ENCODE measurements at regions not wholly inside any gene's neighbourhood (a gene's known extent, or its start where the extent isn't known, plus 50 kb on each side); places are given as distances from the start of the nearest gene placed in this dataset.

DNA sequence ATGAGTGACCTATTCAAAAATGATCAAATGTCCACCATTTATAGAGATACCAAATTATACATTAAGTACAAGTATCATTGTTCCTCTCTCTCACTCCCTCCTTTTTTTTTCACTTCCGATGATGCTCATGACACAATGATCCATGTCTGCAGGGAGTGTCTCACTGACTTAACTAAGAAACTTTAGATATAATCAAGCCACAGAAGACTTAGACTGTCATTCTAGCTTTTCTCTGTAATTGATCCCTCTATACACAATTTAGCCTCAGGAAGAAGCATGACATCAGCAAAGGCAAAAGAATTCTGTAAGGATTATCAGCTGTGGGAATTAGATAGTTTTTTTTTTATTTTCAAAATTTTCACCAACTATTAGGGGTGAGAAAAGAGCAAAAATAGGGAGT lies 734.9 kb upstream of the PCDH9 start:
- TF ChIP-seq, protein P1, sequence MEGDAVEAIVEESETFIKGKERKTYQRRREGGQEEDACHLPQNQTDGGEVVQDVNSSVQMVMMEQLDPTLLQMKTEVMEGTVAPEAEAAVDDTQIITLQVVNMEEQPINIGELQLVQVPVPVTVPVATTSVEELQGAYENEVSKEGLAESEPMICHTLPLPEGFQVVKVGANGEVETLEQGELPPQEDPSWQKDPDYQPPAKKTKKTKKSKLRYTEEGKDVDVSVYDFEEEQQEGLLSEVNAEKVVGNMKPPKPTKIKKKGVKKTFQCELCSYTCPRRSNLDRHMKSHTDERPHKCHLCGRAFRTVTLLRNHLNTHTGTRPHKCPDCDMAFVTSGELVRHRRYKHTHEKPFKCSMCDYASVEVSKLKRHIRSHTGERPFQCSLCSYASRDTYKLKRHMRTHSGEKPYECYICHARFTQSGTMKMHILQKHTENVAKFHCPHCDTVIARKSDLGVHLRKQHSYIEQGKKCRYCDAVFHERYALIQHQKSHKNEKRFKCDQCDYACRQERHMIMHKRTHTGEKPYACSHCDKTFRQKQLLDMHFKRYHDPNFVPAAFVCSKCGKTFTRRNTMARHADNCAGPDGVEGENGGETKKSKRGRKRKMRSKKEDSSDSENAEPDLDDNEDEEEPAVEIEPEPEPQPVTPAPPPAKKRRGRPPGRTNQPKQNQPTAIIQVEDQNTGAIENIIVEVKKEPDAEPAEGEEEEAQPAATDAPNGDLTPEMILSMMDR (IDR thresholded peaks at IDR 0.05; ENCODE audit: insufficient read depth, low read length, poor library complexity, severe bottlenecking) = no peak
- no peak for TF ChIP-seq EZH2phosphoT487 (conservative IDR thresholded peaks at IDR 0.05; ENCODE audit: low read length)
